DND-41 (cell line): ENCODE measurements at regions not wholly inside any gene's neighbourhood (a gene's known extent, or its start where the extent isn't known, plus 50 kb on each side); places are given as distances from the start of the nearest gene placed in this dataset.

ENCODE experiments used
- EZH2 ChIP-seq: IDR thresholded peaks from 3 replicates; pipeline ENCODE4 v1.6.1; 2012; ENCODE audit warnings: borderline replicate concordance, low read depth, mild to moderate bottlenecking, moderate library complexity, low read length, inconsistent platforms; ENCODE audit not compliant: severe bottlenecking
- TF ChIP-seq, protein P1 (sequence below): IDR thresholded peaks from 2 replicates; pipeline ENCODE4 v1.5.1; 2012; ENCODE audit warnings: borderline replicate concordance, low read length, moderate library complexity, mild to moderate bottlenecking; ENCODE audit not compliant: poor library complexity, severe bottlenecking; ENCODE audit errors: extremely low read depth

DNA sequence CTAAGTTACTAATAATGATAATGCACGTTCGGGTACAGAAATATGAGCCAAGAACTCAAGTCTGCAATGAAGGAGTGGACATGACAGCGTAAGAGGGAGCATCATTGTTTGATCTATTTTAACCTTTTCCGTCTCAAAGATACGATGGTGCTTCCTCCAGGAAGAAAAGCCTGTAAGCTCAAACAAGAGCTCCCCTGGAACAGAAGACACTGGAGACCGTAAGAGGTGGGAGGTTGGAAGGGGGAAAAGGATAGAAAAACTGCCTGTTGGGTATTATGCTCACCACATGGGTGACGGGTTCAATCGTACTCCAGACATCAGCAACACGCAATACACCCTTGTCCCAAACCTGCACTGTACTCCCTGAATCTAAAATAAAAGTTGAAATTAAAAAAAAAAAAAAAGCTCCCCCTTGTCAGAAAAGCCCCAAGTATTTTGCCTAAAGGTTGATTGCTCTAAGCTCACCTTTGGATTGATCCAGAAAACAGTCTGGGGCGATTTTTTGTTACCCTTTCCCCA lies 180.5 kb downstream of the TRIM27 start:
- TF ChIP-seq, protein P1, sequence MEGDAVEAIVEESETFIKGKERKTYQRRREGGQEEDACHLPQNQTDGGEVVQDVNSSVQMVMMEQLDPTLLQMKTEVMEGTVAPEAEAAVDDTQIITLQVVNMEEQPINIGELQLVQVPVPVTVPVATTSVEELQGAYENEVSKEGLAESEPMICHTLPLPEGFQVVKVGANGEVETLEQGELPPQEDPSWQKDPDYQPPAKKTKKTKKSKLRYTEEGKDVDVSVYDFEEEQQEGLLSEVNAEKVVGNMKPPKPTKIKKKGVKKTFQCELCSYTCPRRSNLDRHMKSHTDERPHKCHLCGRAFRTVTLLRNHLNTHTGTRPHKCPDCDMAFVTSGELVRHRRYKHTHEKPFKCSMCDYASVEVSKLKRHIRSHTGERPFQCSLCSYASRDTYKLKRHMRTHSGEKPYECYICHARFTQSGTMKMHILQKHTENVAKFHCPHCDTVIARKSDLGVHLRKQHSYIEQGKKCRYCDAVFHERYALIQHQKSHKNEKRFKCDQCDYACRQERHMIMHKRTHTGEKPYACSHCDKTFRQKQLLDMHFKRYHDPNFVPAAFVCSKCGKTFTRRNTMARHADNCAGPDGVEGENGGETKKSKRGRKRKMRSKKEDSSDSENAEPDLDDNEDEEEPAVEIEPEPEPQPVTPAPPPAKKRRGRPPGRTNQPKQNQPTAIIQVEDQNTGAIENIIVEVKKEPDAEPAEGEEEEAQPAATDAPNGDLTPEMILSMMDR = no peak
- TF ChIP-seq EZH2 = no peak
